ENCODE measurements at regions not wholly inside any gene's neighbourhood (a gene's known extent, or its start where the extent isn't known, plus 50 kb on each side); places are given as distances from the start of the nearest gene placed in this dataset.
"Not testable (repeated sequence)": the region's sequence is repeated elsewhere in the genome, so short reads cannot be mapped to it uniquely, and the experiment has no call there.

DNA sequence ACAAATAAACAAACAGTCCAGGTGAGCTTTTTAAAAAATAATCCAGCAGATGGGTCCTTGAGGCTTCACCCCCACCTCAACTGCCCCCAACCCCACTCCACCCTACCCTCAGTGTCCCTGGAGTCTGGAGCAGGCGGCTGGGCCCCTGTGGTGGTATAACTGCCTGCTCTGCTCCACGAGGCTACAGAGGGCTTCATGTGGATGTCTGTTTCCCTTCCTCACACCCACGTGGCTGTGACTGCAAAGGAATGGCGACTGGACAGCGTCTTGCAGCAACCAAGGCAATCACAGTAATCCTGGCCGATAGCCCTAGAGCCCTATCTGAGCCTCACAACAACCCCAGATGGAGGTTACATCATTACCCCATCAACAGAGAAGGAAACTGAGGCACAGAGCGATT, 76.5 kb downstream of the SLC2A10 start:
- ChIA-PET CTCF (no interaction called here), POLR2A (no interaction called here)
- Mint-ChIP-seq H3K4me3 (no peak overlapping the region), H3K27ac (no peak overlapping the region), H3K27me3 (no peaks in the 10 kb centered on the region), H3K9me3 (no peaks in the 10 kb centered on the region), H3K4me1 (no peaks in the 10 kb centered on the region), H3K36me3 (ENCODE audit: low read depth) (no peaks in the 10 kb centered on the region)
- DNase-seq, result no peak

DNA sequence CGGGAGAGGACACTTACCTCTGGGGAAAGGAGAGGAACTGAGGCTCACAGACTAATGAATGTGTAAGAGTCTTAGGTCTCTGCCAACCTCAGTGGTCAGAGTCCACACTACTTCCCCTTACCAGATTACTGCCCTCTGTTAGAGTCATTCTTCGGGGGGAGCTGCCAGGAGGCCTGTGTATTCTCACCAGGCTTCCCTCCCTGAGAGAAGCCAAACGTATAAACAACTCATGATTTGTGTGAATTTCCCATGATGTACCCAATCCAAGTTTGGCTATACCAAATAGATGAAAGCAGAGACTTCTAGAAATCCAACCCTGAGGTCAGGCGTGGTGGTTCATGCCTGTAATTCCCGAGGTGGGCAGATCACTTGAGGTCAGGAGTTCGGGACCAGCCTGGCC, 77.1 kb downstream of the SLC2A10 start:
- Mint-ChIP-seq H3K27ac (no peak overlapping the region), H3K36me3 (ENCODE audit: low read depth) (no peaks in the 10 kb centered on the region), H3K27me3 (no peaks in the 10 kb centered on the region), H3K4me3 (no peak overlapping the region), H3K4me1 (no peaks in the 10 kb centered on the region), H3K9me3 (no peaks in the 10 kb centered on the region)
- POLR2A ChIA-PET, result no interaction called here
- no peak for DNase-seq
- CTCF ChIA-PET, result no interaction called here

DNA sequence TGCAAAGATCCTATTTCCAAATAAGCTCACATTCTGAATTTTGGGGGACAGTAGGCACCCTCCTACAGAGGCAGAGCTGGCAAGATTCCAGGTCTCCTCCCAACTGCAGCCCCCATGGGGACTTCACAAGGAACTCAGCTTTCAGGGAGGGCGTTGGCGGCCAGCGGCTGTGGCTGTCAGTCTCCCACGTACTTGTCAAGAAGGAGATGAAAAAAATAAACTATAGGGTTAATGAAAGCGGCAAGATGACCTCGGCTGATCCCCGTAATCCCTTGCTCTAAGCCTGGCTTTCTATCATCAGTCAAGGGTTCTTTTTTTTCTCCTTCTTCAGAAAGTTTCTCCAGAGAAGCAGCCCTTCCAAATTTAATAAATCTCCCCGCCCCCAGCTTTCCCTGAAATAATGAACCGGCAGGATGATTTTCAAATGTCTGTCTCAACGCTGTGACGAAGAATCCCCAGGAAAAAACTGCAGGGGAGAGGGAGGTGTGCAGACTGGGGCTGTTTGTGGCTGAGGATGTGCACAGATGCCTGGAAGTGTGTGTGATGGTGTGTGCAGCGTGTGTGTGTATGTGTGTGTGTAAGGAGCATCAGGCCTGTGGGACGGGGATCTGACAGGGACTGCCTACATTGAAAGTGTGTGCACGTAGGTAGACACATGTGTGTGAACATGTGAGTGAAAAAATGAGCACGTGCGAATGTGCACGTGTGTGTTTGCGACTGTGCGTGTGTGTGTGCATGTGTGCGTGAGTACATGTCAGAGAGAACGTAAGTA, 78.7 kb downstream of the SLC2A10 start:
- Mint-ChIP-seq H3K36me3 (ENCODE audit: low read depth) (no peaks in the 10 kb centered on the region), H3K27ac (no peak overlapping the region), H3K4me1 (no peaks in the 10 kb centered on the region), H3K27me3 (peaks cover 4% of the 10 kb centered on the region), H3K4me3 (no peak overlapping the region), H3K9me3 (no peaks in the 10 kb centered on the region)
- CTCF ChIA-PET, result no interaction called here
- POLR2A ChIA-PET, result no interaction called here
- no peak for DNase-seq

DNA sequence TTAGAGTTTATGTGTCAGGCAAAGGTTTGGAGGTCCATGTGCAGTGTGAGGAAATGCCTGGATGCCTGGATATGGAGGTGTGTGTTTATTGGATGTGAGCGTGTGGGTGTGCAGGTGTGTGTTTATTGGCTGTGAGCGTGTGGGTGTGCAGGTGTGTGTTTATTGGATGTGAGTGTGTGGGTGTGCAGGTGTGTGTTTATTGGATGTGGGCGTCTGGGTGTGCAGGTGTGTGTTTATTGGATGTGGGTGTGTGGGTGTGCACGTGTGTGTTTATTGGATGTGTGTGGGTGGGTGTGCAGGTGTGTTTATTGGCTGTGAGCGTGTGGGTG, 79.3 kb downstream of the SLC2A10 start:
- H3K36me3 Mint-ChIP-seq (ENCODE audit: low read depth); CTCF ChIA-PET; H3K9me3 Mint-ChIP-seq; H3K4me3 Mint-ChIP-seq; H3K4me1 Mint-ChIP-seq; POLR2A ChIA-PET; H3K27ac Mint-ChIP-seq; H3K27me3 Mint-ChIP-seq; DNase-seq: not testable (repeated sequence)

DNA sequence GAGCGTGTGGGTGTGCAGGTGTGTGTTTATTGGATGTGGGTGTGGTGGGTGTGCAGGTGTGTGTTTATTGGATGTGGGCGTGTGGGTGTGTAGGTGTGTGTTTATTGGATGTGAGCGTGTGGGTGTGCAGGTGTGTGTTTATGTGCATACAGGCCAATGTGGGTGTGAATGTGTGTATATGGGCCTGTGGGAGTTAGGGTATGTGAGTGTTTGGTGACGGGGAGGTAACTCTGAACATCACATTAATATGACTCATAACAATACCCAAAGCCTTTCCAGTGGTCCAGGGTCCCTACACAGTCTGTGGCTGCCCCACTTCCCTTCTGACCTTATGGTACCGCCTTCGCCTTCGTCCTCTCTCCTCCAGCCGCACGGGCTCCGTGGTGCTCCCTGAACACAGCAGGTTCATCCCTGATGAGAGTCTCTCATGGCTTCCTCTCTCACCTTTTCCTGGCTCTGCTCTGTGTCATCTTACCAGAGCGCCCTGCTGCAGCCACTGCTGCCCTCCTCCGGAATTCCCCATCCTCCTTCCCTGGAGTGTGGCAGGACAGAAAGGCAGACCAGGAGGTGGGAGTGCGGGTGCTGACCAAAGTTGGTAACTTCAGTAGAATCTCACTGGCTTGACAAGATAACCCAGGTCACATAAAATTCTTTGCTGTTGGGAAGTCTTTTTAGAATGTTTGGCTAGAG, 80.0 kb downstream of the SLC2A10 start:
- ChIA-PET POLR2A (no interaction called here), CTCF (no interaction called here)
- Mint-ChIP-seq H3K27me3 (peaks cover 4% of the 10 kb centered on the region), H3K4me1 (no peaks in the 10 kb centered on the region), H3K9me3 (no peaks in the 10 kb centered on the region), H3K36me3 (ENCODE audit: low read depth) (no peaks in the 10 kb centered on the region), H3K4me3 (no peak overlapping the region), H3K27ac (no peak overlapping the region)
- DNase-seq, result no peak

DNA sequence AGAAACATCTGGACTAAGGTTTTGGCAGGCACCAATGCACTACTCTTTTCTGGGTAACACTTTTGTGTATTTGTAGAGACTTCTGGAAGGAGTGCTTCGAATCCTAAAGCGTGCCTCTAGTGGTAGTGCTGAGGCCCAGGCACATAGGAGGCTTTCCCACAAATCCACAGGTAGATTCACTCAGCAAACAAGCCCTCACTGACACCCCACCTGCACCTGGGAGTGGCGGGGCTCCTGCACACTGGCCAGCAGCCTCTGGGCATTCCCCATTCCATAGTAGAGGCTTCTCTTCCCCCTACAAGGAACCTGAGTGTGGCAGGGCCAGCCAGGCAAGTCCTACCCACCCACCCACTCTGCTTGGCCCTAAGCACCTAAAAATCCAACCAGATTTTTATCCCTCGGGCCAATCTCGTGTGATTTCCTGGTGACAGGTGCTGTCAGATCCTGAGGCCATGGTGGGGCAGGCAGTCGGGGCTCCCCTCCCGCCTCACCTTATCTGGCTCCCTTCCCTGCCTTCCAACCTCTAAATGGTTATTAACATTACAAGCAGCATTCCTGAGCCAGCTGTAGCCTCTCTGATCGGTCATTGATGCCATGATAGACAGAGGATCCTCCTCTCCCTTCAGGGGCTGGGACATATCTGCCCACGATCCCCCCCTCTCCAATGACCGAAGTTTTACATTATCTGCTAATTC, 82.4 kb downstream of the SLC2A10 start:
- H3K36me3 Mint-ChIP-seq (ENCODE audit: low read depth), result no peaks in the 10 kb centered on the region
- no peak for DNase-seq
- no peak overlapping the region for H3K4me3 Mint-ChIP-seq
- no peaks in the 10 kb centered on the region for H3K9me3 Mint-ChIP-seq
- H3K27me3 Mint-ChIP-seq, result peaks cover 6% of the 10 kb centered on the region
- POLR2A ChIA-PET, result no interaction called here
- H3K4me1 Mint-ChIP-seq, result no peaks in the 10 kb centered on the region
- CTCF ChIA-PET, result no interaction called here
- no peak overlapping the region for H3K27ac Mint-ChIP-seq

DNA sequence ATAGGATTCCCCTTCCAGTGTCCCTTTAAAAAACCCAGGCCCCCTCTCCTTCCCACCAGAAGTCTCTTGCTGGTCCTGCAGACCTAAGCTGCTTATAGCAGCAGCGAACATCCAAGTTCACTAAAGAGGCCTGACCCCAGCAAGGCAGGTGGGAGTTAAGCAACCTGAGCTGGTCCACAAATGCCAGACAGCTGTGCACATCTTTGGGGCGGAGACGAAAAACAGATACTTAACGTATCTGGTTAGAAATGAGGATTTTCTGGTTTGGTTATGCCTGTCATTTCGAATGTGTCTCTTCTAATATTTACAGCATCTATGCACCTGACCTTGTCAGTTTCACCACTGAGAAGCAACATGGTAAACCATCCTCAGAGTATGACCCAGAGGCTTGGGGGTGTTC, 87.8 kb downstream of the SLC2A10 start:
- CTCF ChIA-PET, result no interaction called here
- no peak overlapping the region for H3K4me3 Mint-ChIP-seq
- H3K9me3 Mint-ChIP-seq, result no peaks in the 10 kb centered on the region
- no peak for DNase-seq
- POLR2A ChIA-PET, result no interaction called here
- peaks cover 7% of the 10 kb centered on the region for H3K27me3 Mint-ChIP-seq
- no peaks in the 10 kb centered on the region for H3K4me1 Mint-ChIP-seq
- H3K27ac Mint-ChIP-seq, result no peak overlapping the region
- H3K36me3 Mint-ChIP-seq (ENCODE audit: low read depth), result no peaks in the 10 kb centered on the region

DNA sequence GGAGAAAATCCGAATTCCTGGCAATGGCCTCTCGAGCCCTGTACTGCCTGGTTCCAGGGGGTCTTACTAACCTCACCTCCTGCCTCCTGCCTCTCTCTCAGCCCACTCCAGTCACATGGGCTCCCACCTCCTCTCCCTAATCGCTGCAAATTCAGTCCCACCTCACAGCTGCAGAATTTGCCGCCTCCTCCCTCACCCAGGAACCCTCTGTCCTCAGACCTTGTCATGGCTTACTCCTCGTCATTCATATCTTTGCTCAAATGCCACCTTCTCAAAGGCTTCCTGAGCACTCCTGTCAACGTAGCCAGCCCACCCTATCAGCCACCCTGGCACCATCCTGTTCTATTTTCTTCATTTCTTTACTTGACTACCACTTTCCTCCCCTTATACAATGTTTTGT, 89.0 kb downstream of the SLC2A10 start:
- Mint-ChIP-seq H3K4me1 (no peaks in the 10 kb centered on the region), H3K27me3 (peaks cover 9% of the 10 kb centered on the region), H3K9me3 (no peaks in the 10 kb centered on the region), H3K4me3 (no peak overlapping the region), H3K36me3 (ENCODE audit: low read depth) (no peaks in the 10 kb centered on the region), H3K27ac (no peak overlapping the region)
- ChIA-PET CTCF (no interaction called here), POLR2A (no interaction called here)
- DNase-seq, result no peak

DNA sequence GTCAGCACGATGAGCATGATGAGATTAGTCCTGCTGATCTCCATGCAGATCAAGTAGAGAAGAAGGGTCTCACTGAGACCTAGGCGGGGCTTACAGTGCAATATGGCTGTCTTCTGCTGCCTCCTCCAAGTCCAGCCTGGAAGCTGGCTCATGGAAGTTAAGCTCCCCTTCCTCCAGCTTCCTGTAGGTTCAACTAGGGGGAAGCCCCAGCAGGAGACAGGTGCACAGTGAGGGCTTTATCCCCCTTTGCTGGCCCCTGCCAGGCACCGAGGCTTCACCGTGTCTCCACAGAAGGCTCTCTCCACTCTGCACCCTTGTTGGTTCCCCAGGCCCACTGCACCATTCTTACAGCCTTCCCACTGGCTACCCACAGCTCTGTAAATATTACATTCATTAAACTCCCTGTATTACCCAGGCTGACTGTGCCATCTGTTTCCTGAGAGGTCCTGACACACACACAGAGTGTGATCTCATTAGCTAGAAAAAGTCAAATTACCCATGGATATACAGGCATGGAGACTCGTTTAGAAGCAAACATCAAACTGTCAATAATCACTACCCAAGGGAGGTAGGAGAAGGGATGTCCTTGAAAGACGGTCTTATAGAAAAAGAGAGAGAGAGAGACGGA, 90.4 kb downstream of the SLC2A10 start:
- Mint-ChIP-seq H3K4me1 (no peaks in the 10 kb centered on the region), H3K27ac (no peak overlapping the region), H3K9me3 (no peaks in the 10 kb centered on the region), H3K4me3 (no peak overlapping the region), H3K27me3 (peaks cover 14% of the 10 kb centered on the region), H3K36me3 (ENCODE audit: low read depth) (no peaks in the 10 kb centered on the region)
- DNase-seq, result no peak
- ChIA-PET CTCF (no interaction called here), POLR2A (interaction anchor here (0.9 kb wide), 1 partner anchor 12 kb away, joined by 3 read pairs; no protein-coding TSS in a partner anchor)

DNA sequence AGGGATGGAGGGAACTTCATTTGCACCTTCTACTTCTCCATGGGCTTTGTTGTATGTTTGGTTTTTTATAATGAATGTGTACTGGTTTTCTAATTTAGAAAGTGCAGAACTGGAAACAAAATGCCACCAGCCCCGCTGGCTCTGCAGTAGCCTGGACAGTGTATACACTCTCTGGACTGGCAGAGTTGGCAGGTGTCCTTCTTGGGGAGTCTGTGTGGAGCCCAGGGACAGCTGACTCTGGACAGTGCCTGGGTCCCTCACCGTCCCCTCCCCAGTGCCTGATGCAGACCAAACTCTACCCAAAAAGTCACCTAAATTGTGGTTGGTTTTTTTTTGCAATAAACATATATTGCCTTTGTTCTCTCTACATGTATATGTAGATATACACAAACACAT, 91.0 kb downstream of the SLC2A10 start:
- DNase-seq, result no peak
- Mint-ChIP-seq H3K9me3 (no peaks in the 10 kb centered on the region), H3K27me3 (peaks cover 15% of the 10 kb centered on the region), H3K4me3 (no peak overlapping the region), H3K4me1 (no peaks in the 10 kb centered on the region), H3K27ac (no peak overlapping the region), H3K36me3 (ENCODE audit: low read depth) (no peaks in the 10 kb centered on the region)
- ChIA-PET POLR2A (no interaction called here), CTCF (no interaction called here)

DNA sequence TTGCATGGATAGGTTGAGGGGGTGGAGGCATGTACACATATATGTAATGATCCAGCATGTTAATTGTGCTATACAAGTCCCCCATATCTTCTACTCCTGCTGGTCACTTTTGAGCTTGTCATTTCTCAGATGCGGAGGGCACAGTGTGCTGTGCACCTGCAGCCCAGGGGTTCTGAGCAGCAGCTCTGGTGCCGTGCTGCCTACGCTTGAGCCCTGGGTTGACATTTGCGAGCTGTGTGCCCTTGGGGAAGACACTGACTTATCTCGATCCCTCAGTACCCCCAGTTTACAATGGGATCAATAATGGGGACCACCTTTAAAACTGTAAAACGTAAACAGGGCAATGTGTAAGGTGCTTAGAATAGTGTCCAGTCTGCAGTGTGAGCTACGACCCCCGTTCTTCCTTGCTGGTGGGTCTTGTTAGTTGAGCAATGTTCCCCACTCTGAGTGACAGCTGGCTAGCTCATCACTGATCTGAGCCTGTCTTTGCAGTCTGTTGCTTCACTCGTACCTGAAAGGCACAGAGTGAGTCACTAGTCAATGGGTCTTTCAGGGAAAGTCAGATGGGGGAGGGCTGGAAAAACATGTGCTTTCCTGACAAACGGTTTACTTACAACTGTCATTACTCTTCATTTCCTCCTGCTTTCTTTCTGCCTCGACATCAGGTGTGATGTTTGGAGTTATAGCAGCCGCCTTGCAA, 91.7 kb downstream of the SLC2A10 start:
- Mint-ChIP-seq H3K4me3 (no peak overlapping the region), H3K27ac (no peak overlapping the region), H3K27me3 (peaks cover 18% of the 10 kb centered on the region), H3K4me1 (no peaks in the 10 kb centered on the region), H3K36me3 (ENCODE audit: low read depth) (no peaks in the 10 kb centered on the region), H3K9me3 (no peaks in the 10 kb centered on the region)
- ChIA-PET POLR2A (no interaction called here), CTCF (no interaction called here)
- DNase-seq, result no peak

DNA sequence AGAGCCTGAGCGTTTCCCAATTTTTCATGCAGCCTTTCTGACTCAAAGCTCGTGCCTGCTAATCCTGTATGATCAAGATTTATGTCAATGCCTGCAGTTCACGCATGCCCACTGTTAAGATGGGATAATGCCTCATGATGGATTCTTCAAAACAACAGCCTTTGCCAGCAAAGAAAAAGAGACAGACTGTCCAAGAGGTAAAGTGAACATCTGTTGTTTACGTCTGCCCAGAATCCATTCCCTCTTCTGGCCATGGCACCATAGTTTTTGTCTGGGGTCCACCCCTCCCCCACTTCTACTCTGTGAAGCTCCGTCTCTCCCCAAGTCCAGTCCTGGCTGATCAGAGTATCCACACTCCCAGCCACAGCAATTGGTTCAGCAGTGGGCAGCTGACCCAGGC, 91.9 kb upstream of the EYA2 start:
- Mint-ChIP-seq H3K9me3 (no peaks in the 10 kb centered on the region), H3K27ac (no peak overlapping the region), H3K4me3 (no peak overlapping the region), H3K27me3 (peaks cover 23% of the 10 kb centered on the region), H3K4me1 (no peaks in the 10 kb centered on the region), H3K36me3 (ENCODE audit: low read depth) (no peaks in the 10 kb centered on the region)
- ChIA-PET POLR2A (no interaction called here), CTCF (no interaction called here)
- no peak for DNase-seq
